Superior temporal gyrus (tissue), 1 donor: ENCODE measurements at regions not wholly inside any gene's neighbourhood (a gene's known extent, or its start where the extent isn't known, plus 50 kb on each side); places are given as distances from the start of the nearest gene placed in this dataset.
"Not testable (repeated sequence)": the region's sequence is repeated elsewhere in the genome, so short reads cannot be mapped to it uniquely, and the experiment has no call there.

Source experiments
- DNase-seq: peaks from one replicate; pipeline ENCODE4 v3.0.0-alpha.2; 2016; ENCODE audit errors: extremely low spot score

GRCh38 chr3:165915104-165915503 lies 77.9 kb upstream of the BCHE start:
- not testable (repeated sequence) for DNase-seq

- DNase-seq, result no peak
Observed at GRCh38 chr3:165903885-165904630, 66.8 kb upstream of the BCHE start.

- no peak for DNase-seq
Observed at GRCh38 chr3:165899066-165899465, 61.8 kb upstream of the BCHE start.

DNA sequence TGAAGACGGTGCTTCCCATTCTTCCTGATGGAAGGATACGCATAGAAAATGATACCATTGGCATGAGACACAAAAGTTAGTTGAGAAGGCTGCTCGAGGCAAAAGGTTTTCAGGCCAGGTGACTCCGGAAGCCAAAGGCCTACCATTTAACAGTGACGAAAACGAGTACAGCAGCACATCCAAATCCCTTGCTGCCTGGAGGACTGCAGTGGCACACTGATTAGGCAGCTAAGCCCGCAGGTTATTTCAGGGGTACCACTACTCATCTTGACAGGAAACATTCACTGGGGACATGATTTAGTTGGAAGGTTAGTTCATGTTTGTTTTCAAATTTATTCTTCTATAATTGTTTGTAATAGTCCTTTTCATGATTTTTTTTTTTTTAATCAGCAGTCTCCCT lies 59.9 kb upstream of the BCHE start:
- DNase-seq, result no peak

- DNase-seq, result no peak
Observed at GRCh38 chr3:165895919-165896318, 58.7 kb upstream of the BCHE start.

DNA sequence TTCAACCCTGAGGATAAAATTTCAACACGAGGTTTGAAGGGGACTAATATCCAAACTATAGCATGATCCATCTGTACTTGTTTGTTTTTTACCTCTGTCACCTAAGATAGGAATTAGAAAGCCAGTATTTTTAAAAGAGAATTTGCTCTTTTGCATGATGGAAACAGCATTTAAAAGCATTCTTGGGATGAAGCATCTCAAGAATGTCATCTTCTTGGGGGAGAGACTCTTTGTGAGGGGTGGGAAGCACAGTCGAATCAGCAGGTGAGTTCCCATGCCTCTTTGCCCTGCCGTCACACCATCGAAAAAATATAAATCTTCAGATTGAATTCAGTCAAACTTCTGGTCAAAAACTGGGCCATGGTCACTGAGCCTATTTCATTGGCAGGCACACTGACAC lies 55.3 kb upstream of the BCHE start:
- no peak for DNase-seq
